GM23338 (cell line): ENCODE measurements at regions not wholly inside any gene's neighbourhood (a gene's known extent, or its start where the extent isn't known, plus 50 kb on each side); places are given as distances from the start of the nearest gene placed in this dataset.

ENCODE experiments used
- ATAC-seq: fragments of 200-7000 bp; cut with Tn5 transposase; 3 replicates; pipeline ENCODE4 v1.9.1; 2020
- DNase-seq: peaks from one replicate; pipeline ENCODE4 v3.0.0-alpha.2; 2015; ENCODE audit warnings: low spot score
- H2AFZ ChIP-seq: fragments of 200-600 bp; sonication (generic); 2 replicates; pipeline ENCODE4 v1.8.0; 2016; ENCODE audit warnings: antibody characterized with exemption, mild to moderate bottlenecking, moderate library complexity
- H3F3A ChIP-seq: fragments of 200-600 bp; sonication (generic); replicated peaks from 2 replicates; pipeline ENCODE4 v1.8.0; 2017; ENCODE audit warnings: antibody characterized with exemption, mixed run types, low read depth
- H3K27ac ChIP-seq: fragments of 200-600 bp; sonication (generic); 2 replicates; pipeline ENCODE4 v1.6.1; 2016; ENCODE audit warnings: low read depth
- H3K27me3 ChIP-seq: fragments of 200-600 bp; sonication (generic); 2 replicates; pipeline ENCODE4 v1.8.0; 2016; ENCODE audit warnings: mild to moderate bottlenecking, mixed run types, moderate library complexity; ENCODE audit not compliant: insufficient read depth
- H3K36me3 ChIP-seq: fragments of 200-600 bp; sonication (generic); 2 replicates; pipeline ENCODE4 v1.8.0; 2016; ENCODE audit warnings: mild to moderate bottlenecking; ENCODE audit not compliant: insufficient read depth
- H3K4me1 ChIP-seq: fragments of 200-600 bp; sonication (generic); 2 replicates; pipeline ENCODE4 v1.8.0; 2016; ENCODE audit warnings: mild to moderate bottlenecking, moderate library complexity; ENCODE audit not compliant: insufficient read depth
- H3K4me2 ChIP-seq: fragments of 200-600 bp; sonication (generic); 2 replicates; pipeline ENCODE4 v1.7.1; 2017; ENCODE audit warnings: mixed run types
- H3K4me3 ChIP-seq: fragments of 200-600 bp; sonication (generic); 2 replicates; pipeline ENCODE4 v1.6.1; 2016; ENCODE audit warnings: mixed run types
- H3K79me2 ChIP-seq: fragments of 200-600 bp; sonication (generic); replicated peaks from 2 replicates; pipeline ENCODE4 v1.8.0; 2017; ENCODE audit warnings: mild to moderate bottlenecking; ENCODE audit not compliant: insufficient read depth
- H3K9me2 ChIP-seq: fragments of 200-600 bp; sonication (generic); 2 replicates; pipeline ENCODE4 v1.8.0; 2017; ENCODE audit not compliant: insufficient read depth
- H4K20me1 ChIP-seq: fragments of 200-600 bp; sonication (generic); replicated peaks from 2 replicates; pipeline ENCODE4 v1.8.0; 2017; ENCODE audit warnings: mild to moderate bottlenecking; ENCODE audit not compliant: insufficient read depth
- H3K27ac Mint-ChIP-seq: 2 replicates; pipeline ENCODE4 v1.8.0; 2020; ENCODE audit warnings: inconsistent platforms, mild to moderate bottlenecking, moderate library complexity, mixed read lengths
- H3K27me3 Mint-ChIP-seq: 3 replicates; pipeline ENCODE4 v1.8.0; 2022; ENCODE audit warnings: low read depth, mild to moderate bottlenecking, moderate library complexity, mixed read lengths, inconsistent platforms; ENCODE audit not compliant: insufficient read depth, poor library complexity
- H3K36me3 Mint-ChIP-seq: 3 replicates; pipeline ENCODE4 v1.8.0; 2021; ENCODE audit warnings: low read depth, mild to moderate bottlenecking, inconsistent platforms, moderate library complexity, mixed read lengths
- H3K4me1 Mint-ChIP-seq: 3 replicates; pipeline ENCODE4 v1.8.0; 2020; ENCODE audit warnings: mild to moderate bottlenecking, inconsistent platforms, mixed read lengths
- H3K4me3 Mint-ChIP-seq: 3 replicates; pipeline ENCODE4 v1.8.0; 2021; ENCODE audit warnings: moderate library complexity, mild to moderate bottlenecking, inconsistent platforms, mixed read lengths
- H3K9me3 Mint-ChIP-seq: 3 replicates; pipeline ENCODE4 v1.8.0; 2020; ENCODE audit warnings: moderate library complexity, mild to moderate bottlenecking, inconsistent platforms, mixed read lengths
- CREB1 ChIP-seq: fragments of 250-450 bp; sonication (Bioruptor Pico); IDR thresholded peaks from 2 replicates; pipeline ENCODE4 v1.5.0; 2020; ENCODE audit warnings: low read depth, mild to moderate bottlenecking, moderate library complexity
- EZH2 ChIP-seq: fragments of 200-600 bp; sonication (generic); IDR thresholded peaks from one replicate; pipeline ENCODE4 v1.8.0; 2017; ENCODE audit warnings: antibody characterized with exemption, mild to moderate bottlenecking, low read depth; ENCODE audit not compliant: unreplicated experiment
- EZH2phosphoT487 ChIP-seq: fragments of 200-600 bp; sonication (generic); IDR thresholded peaks from one replicate; pipeline ENCODE4 v1.8.1; 2018; ENCODE audit warnings: antibody characterized with exemption; ENCODE audit not compliant: unreplicated experiment
- JUNB ChIP-seq: IDR thresholded peaks from one replicate; pipeline ENCODE4 v1.6.1; 2016; ENCODE audit warnings: antibody characterized with exemption; ENCODE audit not compliant: unreplicated experiment
- NANOG ChIP-seq: IDR thresholded peaks from 2 replicates; pipeline ENCODE4 v1.6.1; 2016; ENCODE audit warnings: antibody characterized with exemption, borderline replicate concordance
- POLR2AphosphoS5 ChIP-seq: IDR thresholded peaks from 2 replicates; pipeline ENCODE4 v1.6.1; 2016; ENCODE audit warnings: antibody characterized with exemption, low read depth
- REST ChIP-seq: IDR thresholded peaks from one replicate; pipeline ENCODE4 v1.6.1; 2018; ENCODE audit warnings: antibody characterized with exemption; ENCODE audit not compliant: unreplicated experiment
- ZNF114 ChIP-seq: fragments of 250-450 bp; sonication (Bioruptor Pico); IDR thresholded peaks from 2 replicates; pipeline ENCODE4 v1.5.0; 2020; ENCODE audit warnings: mild to moderate bottlenecking, moderate library complexity
- ZNF331 ChIP-seq: fragments of 250-450 bp; sonication (Bioruptor Pico); IDR thresholded peaks from 2 replicates; pipeline ENCODE4 v1.5.0; 2020; ENCODE audit warnings: low read depth, mild to moderate bottlenecking, moderate library complexity
- TF ChIP-seq, protein P1 (sequence below): IDR thresholded peaks from 2 replicates; pipeline ENCODE4 v1.6.1; 2016; ENCODE audit warnings: antibody characterized with exemption
- TF ChIP-seq, protein P2 (sequence below): fragments of 250-450 bp; sonication (Bioruptor Pico); IDR thresholded peaks from 2 replicates; pipeline ENCODE4 v1.5.0; 2020; ENCODE audit warnings: mild to moderate bottlenecking, moderate library complexity

- no peak for TF ChIP-seq REST
- no peak for TF ChIP-seq ZNF331 (CRISPR knock-in tag)
Measured at GRCh38 chr13:47829690-47830089, 171.4 kb downstream of the SUCLA2 start (continued).

- Histone ChIP-seq H3K4me2 (no peak overlapping the region), H3K36me3 (no peaks in the 10 kb centered on the region), H3K4me3 (no peak overlapping the region), H3F3A (no peaks in the 10 kb centered on the region), H3K4me1 (no peaks in the 10 kb centered on the region; the same call in 1 of the 2 replicates), H3K79me2 (no peaks in the 10 kb centered on the region), H3K27me3 (no peaks in the 10 kb centered on the region), H3K27ac (no peak overlapping the region), H2AFZ (no peak overlapping the region), H4K20me1 (no peaks in the 10 kb centered on the region), H3K9me2 (no peaks in the 10 kb centered on the region; the same call in 1 of the 2 replicates)
- DNase-seq (no peak), ATAC-seq (no peak)
- peaks cover 22% of the 10 kb centered on the region for H3K9me3 Mint-ChIP-seq
- H3K4me1 Mint-ChIP-seq, result peaks cover 2% of the 10 kb centered on the region
- no peak overlapping the region for H3K27ac Mint-ChIP-seq
- peaks cover 3% of the 10 kb centered on the region; the same call in 2 of the 3 replicates for H3K36me3 Mint-ChIP-seq
- H3K27me3 Mint-ChIP-seq, result peaks cover 1% of the 10 kb centered on the region
- no peak overlapping the region for H3K4me3 Mint-ChIP-seq
- no peak for TF ChIP-seq JUNB
- no peak for TF ChIP-seq NANOG
- TF ChIP-seq POLR2AphosphoS5, result no peak
- no peak for TF ChIP-seq REST
- TF ChIP-seq, protein P1, sequence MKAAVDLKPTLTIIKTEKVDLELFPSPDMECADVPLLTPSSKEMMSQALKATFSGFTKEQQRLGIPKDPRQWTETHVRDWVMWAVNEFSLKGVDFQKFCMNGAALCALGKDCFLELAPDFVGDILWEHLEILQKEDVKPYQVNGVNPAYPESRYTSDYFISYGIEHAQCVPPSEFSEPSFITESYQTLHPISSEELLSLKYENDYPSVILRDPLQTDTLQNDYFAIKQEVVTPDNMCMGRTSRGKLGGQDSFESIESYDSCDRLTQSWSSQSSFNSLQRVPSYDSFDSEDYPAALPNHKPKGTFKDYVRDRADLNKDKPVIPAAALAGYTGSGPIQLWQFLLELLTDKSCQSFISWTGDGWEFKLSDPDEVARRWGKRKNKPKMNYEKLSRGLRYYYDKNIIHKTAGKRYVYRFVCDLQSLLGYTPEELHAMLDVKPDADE, result no peak
- TF ChIP-seq, protein P2, sequence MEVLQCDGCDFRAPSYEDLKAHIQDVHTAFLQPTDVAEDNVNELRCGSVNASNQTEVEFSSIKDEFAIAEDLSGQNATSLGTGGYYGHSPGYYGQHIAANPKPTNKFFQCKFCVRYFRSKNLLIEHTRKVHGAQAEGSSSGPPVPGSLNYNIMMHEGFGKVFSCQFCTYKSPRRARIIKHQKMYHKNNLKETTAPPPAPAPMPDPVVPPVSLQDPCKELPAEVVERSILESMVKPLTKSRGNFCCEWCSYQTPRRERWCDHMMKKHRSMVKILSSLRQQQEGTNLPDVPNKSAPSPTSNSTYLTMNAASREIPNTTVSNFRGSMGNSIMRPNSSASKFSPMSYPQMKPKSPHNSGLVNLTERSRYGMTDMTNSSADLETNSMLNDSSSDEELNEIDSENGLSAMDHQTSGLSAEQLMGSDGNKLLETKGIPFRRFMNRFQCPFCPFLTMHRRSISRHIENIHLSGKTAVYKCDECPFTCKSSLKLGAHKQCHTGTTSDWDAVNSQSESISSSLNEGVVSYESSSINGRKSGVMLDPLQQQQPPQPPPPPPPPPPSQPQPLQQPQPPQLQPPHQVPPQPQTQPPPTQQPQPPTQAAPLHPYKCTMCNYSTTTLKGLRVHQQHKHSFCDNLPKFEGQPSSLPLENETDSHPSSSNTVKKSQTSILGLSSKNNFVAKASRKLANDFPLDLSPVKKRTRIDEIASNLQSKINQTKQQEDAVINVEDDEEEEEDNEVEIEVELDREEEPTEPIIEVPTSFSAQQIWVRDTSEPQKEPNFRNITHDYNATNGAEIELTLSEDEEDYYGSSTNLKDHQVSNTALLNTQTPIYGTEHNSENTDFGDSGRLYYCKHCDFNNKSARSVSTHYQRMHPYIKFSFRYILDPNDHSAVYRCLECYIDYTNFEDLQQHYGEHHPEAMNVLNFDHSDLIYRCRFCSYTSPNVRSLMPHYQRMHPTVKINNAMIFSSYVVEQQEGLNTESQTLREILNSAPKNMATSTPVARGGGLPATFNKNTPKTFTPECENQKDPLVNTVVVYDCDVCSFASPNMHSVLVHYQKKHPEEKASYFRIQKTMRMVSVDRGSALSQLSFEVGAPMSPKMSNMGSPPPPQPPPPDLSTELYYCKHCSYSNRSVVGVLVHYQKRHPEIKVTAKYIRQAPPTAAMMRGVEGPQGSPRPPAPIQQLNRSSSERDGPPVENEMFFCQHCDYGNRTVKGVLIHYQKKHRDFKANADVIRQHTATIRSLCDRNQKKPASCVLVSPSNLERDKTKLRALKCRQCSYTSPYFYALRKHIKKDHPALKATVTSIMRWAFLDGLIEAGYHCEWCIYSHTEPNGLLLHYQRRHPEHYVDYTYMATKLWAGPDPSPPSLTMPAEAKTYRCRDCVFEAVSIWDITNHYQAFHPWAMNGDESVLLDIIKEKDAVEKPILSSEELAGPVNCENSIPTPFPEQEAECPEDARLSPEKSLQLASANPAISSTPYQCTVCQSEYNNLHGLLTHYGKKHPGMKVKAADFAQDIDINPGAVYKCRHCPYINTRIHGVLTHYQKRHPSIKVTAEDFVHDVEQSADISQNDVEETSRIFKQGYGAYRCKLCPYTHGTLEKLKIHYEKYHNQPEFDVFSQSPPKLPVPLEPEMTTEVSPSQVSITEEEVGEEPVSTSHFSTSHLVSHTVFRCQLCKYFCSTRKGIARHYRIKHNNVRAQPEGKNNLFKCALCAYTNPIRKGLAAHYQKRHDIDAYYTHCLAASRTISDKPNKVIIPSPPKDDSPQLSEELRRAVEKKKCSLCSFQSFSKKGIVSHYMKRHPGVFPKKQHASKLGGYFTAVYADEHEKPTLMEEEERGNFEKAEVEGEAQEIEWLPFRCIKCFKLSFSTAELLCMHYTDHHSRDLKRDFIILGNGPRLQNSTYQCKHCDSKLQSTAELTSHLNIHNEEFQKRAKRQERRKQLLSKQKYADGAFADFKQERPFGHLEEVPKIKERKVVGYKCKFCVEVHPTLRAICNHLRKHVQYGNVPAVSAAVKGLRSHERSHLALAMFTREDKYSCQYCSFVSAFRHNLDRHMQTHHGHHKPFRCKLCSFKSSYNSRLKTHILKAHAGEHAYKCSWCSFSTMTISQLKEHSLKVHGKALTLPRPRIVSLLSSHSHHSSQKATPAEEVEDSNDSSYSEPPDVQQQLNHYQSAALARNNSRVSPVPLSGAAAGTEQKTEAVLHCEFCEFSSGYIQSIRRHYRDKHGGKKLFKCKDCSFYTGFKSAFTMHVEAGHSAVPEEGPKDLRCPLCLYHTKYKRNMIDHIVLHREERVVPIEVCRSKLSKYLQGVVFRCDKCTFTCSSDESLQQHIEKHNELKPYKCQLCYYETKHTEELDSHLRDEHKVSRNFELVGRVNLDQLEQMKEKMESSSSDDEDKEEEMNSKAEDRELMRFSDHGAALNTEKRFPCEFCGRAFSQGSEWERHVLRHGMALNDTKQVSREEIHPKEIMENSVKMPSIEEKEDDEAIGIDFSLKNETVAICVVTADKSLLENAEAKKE (CRISPR knock-in tag), result no peak
- TF ChIP-seq ZNF331 (CRISPR knock-in tag), result no peak
- no peak for TF ChIP-seq EZH2phosphoT487
- TF ChIP-seq EZH2, result no peak
- no peak for TF ChIP-seq CREB1
- TF ChIP-seq ZNF114 (CRISPR knock-in tag), result no peak
Measured at GRCh38 chr13:47826471-47826870, 174.6 kb downstream of the SUCLA2 start.
